Breast epithelium (tissue), 3 donors: ENCODE measurements at regions not wholly inside any gene's neighbourhood (a gene's known extent, or its start where the extent isn't known, plus 50 kb on each side); places are given as distances from the start of the nearest gene placed in this dataset.

Experiments
- CTCF ChIP-seq, 3 donors: fragments of 450-650 bp; IDR thresholded peaks; one replicate each; pipeline ENCODE4 v1.5.1; 2016 to 2017; ENCODE audit warnings: antibody characterized with exemption in 3 of 3, mild to moderate bottlenecking in 3 of 3, moderate library complexity in 3 of 3
- POLR2A ChIP-seq: fragments of 450-650 bp; IDR thresholded peaks from one replicate; pipeline ENCODE4 v1.6.1; 2016; ENCODE audit warnings: antibody characterized with exemption, mild to moderate bottlenecking, moderate library complexity

GRCh38 chr18:27803957-27804356 lies 373.0 kb downstream of the CDH2 start:
- TF ChIP-seq POLR2A, result no peak
- TF ChIP-seq CTCF (IDR thresholded peaks at IDR 0.05), result no peak
